Nephron (organoid): ENCODE measurements at regions not wholly inside any gene's neighbourhood (a gene's known extent, or its start where the extent isn't known, plus 50 kb on each side); places are given as distances from the start of the nearest gene placed in this dataset.
A peak's percentile ranks its signal among the peaks of the same experiment; 100 is the strongest.

Experiments
- H3K27ac Mint-ChIP-seq, 3 experiments: 2 replicates each; pipeline ENCODE4 v1.8.0; 2020; ENCODE audit warnings: mixed read lengths in 3 of 3, mild to moderate bottlenecking in 2 of 3, moderate library complexity in 1 of 3
- H3K27me3 Mint-ChIP-seq: 2 replicates; pipeline ENCODE4 v1.8.0; 2021; ENCODE audit warnings: low read depth, mild to moderate bottlenecking, moderate library complexity, mixed read lengths
- H3K36me3 Mint-ChIP-seq: 2 replicates; pipeline ENCODE4 v1.8.0; 2020; ENCODE audit warnings: low read depth, mixed read lengths
- H3K4me1 Mint-ChIP-seq: 2 replicates; pipeline ENCODE4 v1.8.0; 2020; ENCODE audit warnings: mixed read lengths
- H3K4me3 Mint-ChIP-seq, 3 experiments: 2 replicates each; pipeline ENCODE4 v1.8.0; 2020; ENCODE audit warnings: mild to moderate bottlenecking in 3 of 3, mixed read lengths in 3 of 3, moderate library complexity in 2 of 3
- H3K9me3 Mint-ChIP-seq: 2 replicates; pipeline ENCODE4 v1.8.0; 2020; ENCODE audit warnings: mixed read lengths
- TF ChIP-seq, protein P1 (sequence below), 3 experiments: fragments of 200-600 bp; sonication (generic); IDR thresholded peaks; one replicate each; pipeline ENCODE4 v1.5.0; 2021; ENCODE audit warnings: antibody characterized with exemption in 3 of 3; ENCODE audit not compliant: unreplicated experiment in 3 of 3

GRCh38 chr13:50692396-50692915 is 151.0 kb downstream of the DLEU7 start:
- H3K36me3 Mint-ChIP-seq = no peaks in the 10 kb centered on the region
- H3K4me3 Mint-ChIP-seq = no peak overlapping the region
- no peaks in the 10 kb centered on the region for H3K9me3 Mint-ChIP-seq
- peaks cover 56% of the 10 kb centered on the region for H3K4me1 Mint-ChIP-seq
- TF ChIP-seq, protein P1, sequence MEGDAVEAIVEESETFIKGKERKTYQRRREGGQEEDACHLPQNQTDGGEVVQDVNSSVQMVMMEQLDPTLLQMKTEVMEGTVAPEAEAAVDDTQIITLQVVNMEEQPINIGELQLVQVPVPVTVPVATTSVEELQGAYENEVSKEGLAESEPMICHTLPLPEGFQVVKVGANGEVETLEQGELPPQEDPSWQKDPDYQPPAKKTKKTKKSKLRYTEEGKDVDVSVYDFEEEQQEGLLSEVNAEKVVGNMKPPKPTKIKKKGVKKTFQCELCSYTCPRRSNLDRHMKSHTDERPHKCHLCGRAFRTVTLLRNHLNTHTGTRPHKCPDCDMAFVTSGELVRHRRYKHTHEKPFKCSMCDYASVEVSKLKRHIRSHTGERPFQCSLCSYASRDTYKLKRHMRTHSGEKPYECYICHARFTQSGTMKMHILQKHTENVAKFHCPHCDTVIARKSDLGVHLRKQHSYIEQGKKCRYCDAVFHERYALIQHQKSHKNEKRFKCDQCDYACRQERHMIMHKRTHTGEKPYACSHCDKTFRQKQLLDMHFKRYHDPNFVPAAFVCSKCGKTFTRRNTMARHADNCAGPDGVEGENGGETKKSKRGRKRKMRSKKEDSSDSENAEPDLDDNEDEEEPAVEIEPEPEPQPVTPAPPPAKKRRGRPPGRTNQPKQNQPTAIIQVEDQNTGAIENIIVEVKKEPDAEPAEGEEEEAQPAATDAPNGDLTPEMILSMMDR (IDR thresholded peaks at IDR 0.05; ENCODE audit: unreplicated experiment in 3 of 3) = no peak
- peak overlapping the region; percentile 48 to 77 (median 69) for H3K27ac Mint-ChIP-seq
- peaks cover 4% of the 10 kb centered on the region for H3K27me3 Mint-ChIP-seq

GRCh38 chr13:50693727-50694126 is 149.8 kb downstream of the DLEU7 start:
- peaks cover 69% of the 10 kb centered on the region for H3K4me1 Mint-ChIP-seq

DNA sequence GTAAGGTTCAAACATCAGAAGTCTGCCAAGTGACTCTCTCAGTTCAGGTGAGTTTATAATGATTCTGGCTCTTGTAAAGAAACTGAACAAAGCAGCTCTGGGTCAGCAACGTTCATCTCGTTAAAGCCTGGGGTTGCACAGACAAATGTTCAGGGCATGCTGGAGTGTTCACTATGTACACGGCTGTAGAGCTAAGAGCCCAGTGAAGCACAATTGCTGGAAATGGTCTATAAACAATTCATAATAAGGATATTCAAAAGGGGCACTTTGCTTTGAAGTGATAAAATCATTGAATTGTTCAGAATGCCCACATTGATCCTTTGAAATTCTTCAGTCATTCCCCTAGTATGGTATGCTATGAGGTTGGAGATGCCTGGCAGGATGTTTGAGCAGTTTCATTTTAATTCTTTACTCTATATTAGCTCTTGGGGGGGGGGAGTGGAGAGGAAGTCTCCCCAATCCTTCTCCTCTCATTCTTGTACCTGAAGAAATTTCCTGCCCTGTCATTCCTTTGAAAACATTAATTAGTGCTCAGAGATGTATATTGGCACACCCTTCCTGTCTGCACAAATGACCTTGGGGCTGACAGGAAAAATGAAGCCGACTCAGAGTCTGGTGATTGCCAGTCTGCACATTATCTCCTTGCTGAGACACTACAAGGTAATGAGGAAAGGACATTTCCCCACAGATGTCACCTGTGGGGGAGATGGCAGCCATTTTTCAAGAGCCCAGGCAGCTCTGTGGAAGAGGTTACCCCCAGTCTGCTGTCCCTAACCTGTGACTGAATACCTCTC is 145.5 kb downstream of the DLEU7 start:
- H3K27ac Mint-ChIP-seq = peak overlapping the region in 2 of 3 experiments; percentile 20 to 89
- peaks cover 4% of the 10 kb centered on the region for H3K27me3 Mint-ChIP-seq
- H3K9me3 Mint-ChIP-seq = no peaks in the 10 kb centered on the region
- TF ChIP-seq, protein P1 (IDR thresholded peaks at IDR 0.05; ENCODE audit: unreplicated experiment in 3 of 3) = no peak
- H3K4me3 Mint-ChIP-seq = no peak overlapping the region
- peaks cover 82% of the 10 kb centered on the region for H3K4me1 Mint-ChIP-seq
- no peaks in the 10 kb centered on the region for H3K36me3 Mint-ChIP-seq

More at GRCh38 chr13:50693727-50694126, 149.8 kb downstream of the DLEU7 start:
- TF ChIP-seq, protein P1 (IDR thresholded peaks at IDR 0.05; ENCODE audit: unreplicated experiment in 3 of 3) = no peak
- H3K4me3 Mint-ChIP-seq = no peak overlapping the region
- no peaks in the 10 kb centered on the region for H3K9me3 Mint-ChIP-seq
- no peaks in the 10 kb centered on the region for H3K36me3 Mint-ChIP-seq
- peaks cover 4% of the 10 kb centered on the region for H3K27me3 Mint-ChIP-seq
- peak overlapping the region; percentile 48 to 77 (median 69) for H3K27ac Mint-ChIP-seq

DNA sequence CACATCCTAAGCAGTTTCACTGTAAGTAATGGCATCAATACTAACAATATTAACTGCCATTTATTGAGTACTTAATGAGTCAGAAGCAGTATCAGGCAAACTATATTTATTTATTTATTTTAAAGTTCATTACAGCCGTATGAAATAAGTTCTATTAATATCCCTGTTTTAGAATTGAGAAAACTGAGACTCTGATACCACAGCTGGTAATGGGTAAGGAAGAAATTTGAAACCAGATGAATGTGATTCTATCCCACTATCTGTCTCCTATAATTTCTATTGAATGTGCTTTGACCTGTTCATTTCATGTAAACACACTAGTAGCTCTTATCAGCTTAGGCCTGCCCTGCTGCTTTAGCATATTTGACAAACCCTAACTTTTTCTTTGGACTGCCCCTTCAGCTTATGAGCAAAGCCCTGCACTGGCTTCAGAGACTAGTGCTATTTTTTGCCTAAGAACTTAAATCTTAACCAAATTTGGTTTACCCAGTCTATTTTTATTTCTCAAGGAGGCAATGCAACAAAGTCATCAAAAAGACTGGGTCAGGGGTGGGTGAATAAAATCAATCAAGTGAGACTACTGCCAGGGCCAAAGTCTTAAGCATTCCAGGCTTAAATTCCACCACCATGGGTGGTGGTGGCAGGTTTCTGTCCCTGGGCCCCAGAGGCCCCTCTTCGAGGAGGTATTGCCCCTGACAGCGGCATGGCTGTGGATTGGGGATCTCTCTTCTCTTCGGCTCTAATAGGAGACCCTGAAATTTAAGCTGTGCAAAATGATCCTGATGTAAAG is 143.4 kb downstream of the DLEU7 start:
- Mint-ChIP-seq H3K4me3 (no peak overlapping the region), H3K4me1 (peaks cover 74% of the 10 kb centered on the region), H3K27me3 (no peaks in the 10 kb centered on the region), H3K36me3 (no peaks in the 10 kb centered on the region), H3K27ac (peak overlapping the region; percentile 86 to 89 (median 89)), H3K9me3 (no peaks in the 10 kb centered on the region)
- TF ChIP-seq, protein P1 (IDR thresholded peaks at IDR 0.05; ENCODE audit: unreplicated experiment in 3 of 3) = no peak

- peaks cover 67% of the 10 kb centered on the region for H3K4me1 Mint-ChIP-seq
- TF ChIP-seq, protein P1 (IDR thresholded peaks at IDR 0.05; ENCODE audit: unreplicated experiment in 3 of 3) = no peak
- H3K9me3 Mint-ChIP-seq = no peaks in the 10 kb centered on the region
- no peaks in the 10 kb centered on the region for H3K27me3 Mint-ChIP-seq
- peak overlapping the region; percentile 86 to 89 (median 89) for H3K27ac Mint-ChIP-seq
- H3K36me3 Mint-ChIP-seq = no peaks in the 10 kb centered on the region
- H3K4me3 Mint-ChIP-seq = no peak overlapping the region
These were observed 142.7 kb downstream of the DLEU7 start for GRCh38 chr13:50700664-50701305.
